ENCODE measurements at regions not wholly inside any gene's neighbourhood (a gene's known extent, or its start where the extent isn't known, plus 50 kb on each side); places are given as distances from the start of the nearest gene placed in this dataset.

DNA sequence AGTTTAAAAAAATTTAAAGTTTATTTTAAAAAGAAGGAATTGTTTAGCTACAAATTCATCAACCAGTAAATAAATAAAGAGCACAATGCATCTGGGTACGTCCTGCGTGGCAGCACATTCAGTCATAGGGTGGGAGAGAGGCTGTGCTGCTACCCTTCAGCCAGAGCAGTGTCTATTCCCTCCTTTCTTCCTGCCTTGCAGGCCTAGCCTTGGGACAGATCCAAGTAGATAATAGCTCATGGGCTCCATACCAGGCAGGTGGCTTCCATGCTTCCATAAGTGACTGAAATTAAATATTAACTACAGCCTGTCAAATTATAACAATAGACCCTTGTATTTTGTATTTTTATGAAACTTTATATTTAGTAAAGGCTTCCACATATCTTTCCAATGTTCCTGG is 408.3 kb upstream of the RGMB start:
- TF ChIP-seq, protein P1, sequence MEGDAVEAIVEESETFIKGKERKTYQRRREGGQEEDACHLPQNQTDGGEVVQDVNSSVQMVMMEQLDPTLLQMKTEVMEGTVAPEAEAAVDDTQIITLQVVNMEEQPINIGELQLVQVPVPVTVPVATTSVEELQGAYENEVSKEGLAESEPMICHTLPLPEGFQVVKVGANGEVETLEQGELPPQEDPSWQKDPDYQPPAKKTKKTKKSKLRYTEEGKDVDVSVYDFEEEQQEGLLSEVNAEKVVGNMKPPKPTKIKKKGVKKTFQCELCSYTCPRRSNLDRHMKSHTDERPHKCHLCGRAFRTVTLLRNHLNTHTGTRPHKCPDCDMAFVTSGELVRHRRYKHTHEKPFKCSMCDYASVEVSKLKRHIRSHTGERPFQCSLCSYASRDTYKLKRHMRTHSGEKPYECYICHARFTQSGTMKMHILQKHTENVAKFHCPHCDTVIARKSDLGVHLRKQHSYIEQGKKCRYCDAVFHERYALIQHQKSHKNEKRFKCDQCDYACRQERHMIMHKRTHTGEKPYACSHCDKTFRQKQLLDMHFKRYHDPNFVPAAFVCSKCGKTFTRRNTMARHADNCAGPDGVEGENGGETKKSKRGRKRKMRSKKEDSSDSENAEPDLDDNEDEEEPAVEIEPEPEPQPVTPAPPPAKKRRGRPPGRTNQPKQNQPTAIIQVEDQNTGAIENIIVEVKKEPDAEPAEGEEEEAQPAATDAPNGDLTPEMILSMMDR (IDR thresholded peaks at IDR 0.05; ENCODE audit: poor library complexity): no peak
- TF ChIP-seq EZH2phosphoT487 (IDR thresholded peaks at IDR 0.05; ENCODE audit: low read depth, severe bottlenecking, unreplicated experiment): no peak
- TF ChIP-seq EZH2 (IDR thresholded peaks at IDR 0.05; ENCODE audit: borderline replicate concordance): no peak
